HUES64 (cell line): ENCODE measurements at regions not wholly inside any gene's neighbourhood (a gene's known extent, or its start where the extent isn't known, plus 50 kb on each side); places are given as distances from the start of the nearest gene placed in this dataset.

Experiments
- H3K27ac ChIP-seq: 2 replicates; pipeline ENCODE4 v1.7.0; 2013; ENCODE audit warnings: low read depth, low read length, inconsistent platforms
- H3K27me3 ChIP-seq: 2 replicates; pipeline ENCODE4 v1.6.1; 2013; ENCODE audit warnings: mild to moderate bottlenecking, low read length; ENCODE audit not compliant: insufficient read depth
- H3K36me3 ChIP-seq: 2 replicates; pipeline ENCODE4 v1.6.1; 2013; ENCODE audit warnings: mild to moderate bottlenecking, low read length; ENCODE audit not compliant: insufficient read depth
- H3K4me1 ChIP-seq: 2 replicates; pipeline ENCODE4 v1.6.1; 2013; ENCODE audit warnings: mild to moderate bottlenecking, low read length, moderate library complexity; ENCODE audit not compliant: insufficient read depth
- H3K4me3 ChIP-seq: 2 replicates; pipeline ENCODE4 v1.5.1; 2013; ENCODE audit warnings: mild to moderate bottlenecking, low read length, moderate library complexity
- H3K9ac ChIP-seq: 2 replicates; pipeline ENCODE4 v1.6.1; 2013; ENCODE audit warnings: mild to moderate bottlenecking, low read depth, low read length
- H3K9me3 ChIP-seq: 2 replicates; pipeline ENCODE4 v1.6.1; 2013; ENCODE audit warnings: low read depth, low read length; ENCODE audit not compliant: insufficient read depth
- WGBS: fragments of 150-250, 120-280 bp; methylation state at CpG from one replicate; pipeline ENCODE4 v1.1.7; 2013; ENCODE audit warnings: missing lambda C conversion rate; 5-methylcytosine and 5-hydroxymethylcytosine counted together

DNA sequence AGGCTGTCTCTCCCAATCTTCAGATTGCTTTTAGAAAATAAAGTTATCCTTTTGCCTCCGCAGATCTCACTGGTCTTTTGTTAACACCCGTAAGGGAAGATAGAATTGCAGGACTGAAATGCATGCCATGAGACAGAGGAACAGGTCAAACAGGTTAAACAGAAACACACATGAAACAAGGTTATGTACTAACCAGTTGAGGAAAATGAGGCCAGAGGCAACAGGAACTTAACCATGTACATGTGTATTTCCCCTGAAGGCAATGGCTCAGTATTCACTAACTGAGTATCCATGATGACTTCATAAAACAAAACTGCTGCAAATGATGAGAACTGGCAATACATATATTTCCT is 169.1 kb upstream of the NSMCE3 start:
- 70% methylated on average over 2 of the region's 2 CpGs for WGBS
- Histone ChIP-seq H3K27ac (no peak overlapping the region), H3K9me3 (no peaks in the 10 kb centered on the region), H3K27me3 (no peaks in the 10 kb centered on the region), H3K36me3 (no peaks in the 10 kb centered on the region), H3K4me3 (no peak overlapping the region), H3K4me1 (0 out of 2 replicates have a peak, but pooled peaks cover 8% of the 10 kb centered on the region), H3K9ac (no peak overlapping the region)

DNA sequence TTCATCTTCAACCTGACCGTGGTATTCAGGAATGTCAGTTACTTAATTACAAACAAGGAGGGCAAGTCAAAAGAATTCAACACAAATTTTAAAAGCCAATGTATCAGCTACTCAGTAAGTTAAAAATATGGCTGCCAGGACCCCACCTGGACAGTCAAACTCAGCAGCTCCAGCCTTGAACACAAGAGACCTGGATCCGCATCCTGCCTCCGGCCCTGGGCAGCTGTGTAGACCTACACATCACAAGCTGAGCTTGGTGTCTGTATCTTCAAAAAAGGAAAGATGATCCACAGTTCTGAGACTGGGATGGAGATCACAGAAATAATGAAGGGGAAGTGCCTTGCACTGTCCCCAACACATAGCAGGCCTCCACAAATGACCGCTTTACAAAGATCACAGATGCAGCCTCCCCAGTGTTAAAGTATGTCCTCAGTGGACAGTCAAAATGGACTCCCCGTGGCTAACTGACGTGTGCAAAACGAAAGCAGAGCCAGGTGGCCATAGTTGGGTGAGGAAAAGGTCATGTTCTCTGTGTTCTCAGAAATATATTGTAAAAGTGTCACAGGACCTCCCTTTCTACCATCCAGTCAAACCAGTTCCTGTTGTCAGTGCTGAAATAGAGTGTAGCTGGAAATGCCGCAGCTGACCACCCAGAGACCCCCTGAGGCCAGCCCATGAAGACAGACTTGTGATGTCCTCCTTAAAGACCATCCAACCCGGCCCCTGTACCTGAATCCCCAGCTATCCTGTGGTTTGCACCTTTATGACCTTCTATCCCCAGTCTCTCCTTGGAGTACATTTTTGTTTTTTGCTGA is 168.5 kb upstream of the NSMCE3 start:
- Histone ChIP-seq H3K9ac (no peak overlapping the region), H3K4me1 (0 out of 2 replicates have a peak, but pooled peaks cover 8% of the 10 kb centered on the region), H3K27me3 (no peaks in the 10 kb centered on the region), H3K36me3 (no peaks in the 10 kb centered on the region), H3K27ac (no peak overlapping the region), H3K9me3 (no peaks in the 10 kb centered on the region), H3K4me3 (no peak overlapping the region)
- 85% methylated on average over 9 of the region's 9 CpGs for WGBS

DNA sequence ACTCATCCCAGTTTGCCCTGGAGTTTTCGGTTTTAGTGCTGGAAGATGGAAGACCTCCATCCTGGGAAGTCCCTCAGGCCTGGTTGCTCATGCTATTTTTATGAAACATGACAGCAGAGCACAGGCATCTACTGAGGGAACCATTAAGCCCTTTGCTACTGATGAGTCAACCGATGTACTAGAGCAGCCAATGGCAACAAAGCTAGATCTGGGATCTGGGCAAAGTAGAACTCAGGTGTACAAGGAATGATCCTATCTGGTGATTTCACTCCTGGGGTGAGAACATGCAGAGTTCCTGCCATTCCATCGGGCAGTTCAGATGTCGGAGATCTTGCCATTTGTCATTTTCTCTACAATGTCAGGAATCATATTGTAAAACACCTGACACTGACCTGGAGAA is 166.2 kb upstream of the NSMCE3 start:
- Histone ChIP-seq H3K9me3 (no peaks in the 10 kb centered on the region), H3K4me3 (no peak overlapping the region), H3K4me1 (0 out of 2 replicates have a peak, but pooled peaks cover 8% of the 10 kb centered on the region), H3K27ac (no peak overlapping the region), H3K9ac (no peak overlapping the region), H3K36me3 (no peaks in the 10 kb centered on the region), H3K27me3 (no peaks in the 10 kb centered on the region)
- 92% methylated on average over 4 of the region's 4 CpGs for WGBS

DNA sequence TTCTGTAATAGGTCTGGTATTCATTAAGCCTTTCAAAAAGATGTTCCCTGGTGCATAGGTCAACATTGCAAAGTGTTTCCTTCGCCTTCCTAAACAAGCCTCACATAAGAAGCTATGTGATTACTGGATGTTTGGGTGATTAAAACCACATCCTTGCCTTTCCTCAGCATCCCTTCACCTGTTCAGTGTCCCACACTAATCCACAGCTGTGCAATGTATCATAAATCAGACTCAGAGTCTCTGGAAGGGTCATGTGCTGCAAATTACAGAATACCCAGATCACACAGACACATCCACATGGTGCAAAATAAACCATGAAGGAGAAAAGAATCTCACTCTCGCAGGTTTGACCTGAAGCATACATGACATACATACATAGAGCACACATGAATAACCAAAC is 164.7 kb upstream of the NSMCE3 start:
- no peak overlapping the region for H3K27ac ChIP-seq
- no peak overlapping the region for H3K4me3 ChIP-seq
- no peaks in the 10 kb centered on the region for H3K27me3 ChIP-seq
- 95% methylated on average over 1 of the region's 2 CpGs for WGBS
- no peaks in the 10 kb centered on the region for H3K9me3 ChIP-seq
- H3K36me3 ChIP-seq: no peaks in the 10 kb centered on the region
- H3K9ac ChIP-seq: no peak overlapping the region
- 0 out of 2 replicates have a peak, but pooled peaks cover 8% of the 10 kb centered on the region for H3K4me1 ChIP-seq

DNA sequence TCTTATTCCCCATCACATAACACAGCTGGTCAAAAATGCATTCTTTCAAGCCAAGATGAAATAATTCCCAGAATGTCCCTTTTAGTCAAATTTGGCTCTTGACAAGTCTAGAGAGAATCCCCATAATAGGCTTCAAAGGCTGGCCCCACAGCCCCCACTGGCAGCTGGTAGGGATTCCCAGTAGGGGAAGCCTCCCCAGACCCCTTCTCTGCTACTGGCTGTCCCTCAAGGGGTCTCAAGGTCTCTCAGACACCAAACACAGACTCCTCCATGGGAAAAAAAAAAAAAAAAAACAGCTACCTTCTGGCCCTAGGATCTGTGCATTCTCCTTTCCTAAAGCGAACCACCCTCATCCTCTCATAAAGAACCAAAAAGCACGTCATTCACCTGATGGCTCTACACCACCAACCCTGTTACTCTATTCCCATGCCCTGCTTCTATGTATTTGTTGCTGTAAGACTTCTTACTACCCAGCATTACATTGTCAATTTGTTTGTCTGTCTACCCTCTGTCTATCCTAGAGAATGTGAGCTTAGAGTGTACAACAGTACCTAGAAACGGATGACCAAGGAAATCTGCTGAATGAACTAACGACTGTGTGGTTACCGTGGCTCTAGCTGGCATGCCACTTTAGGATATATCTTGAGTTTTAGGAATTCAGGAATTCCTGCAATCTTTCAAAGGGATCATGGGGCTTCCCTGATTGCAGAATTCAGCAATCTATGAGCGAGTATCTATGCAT is 164.1 kb upstream of the NSMCE3 start:
- Histone ChIP-seq H3K4me3 (no peak overlapping the region), H3K9ac (no peak overlapping the region), H3K27ac (no peak overlapping the region), H3K4me1 (0 out of 2 replicates have a peak, but pooled peaks cover 8% of the 10 kb centered on the region), H3K27me3 (no peaks in the 10 kb centered on the region), H3K36me3 (no peaks in the 10 kb centered on the region), H3K9me3 (no peaks in the 10 kb centered on the region)
- WGBS: 87% methylated on average over 6 of the region's 6 CpGs

DNA sequence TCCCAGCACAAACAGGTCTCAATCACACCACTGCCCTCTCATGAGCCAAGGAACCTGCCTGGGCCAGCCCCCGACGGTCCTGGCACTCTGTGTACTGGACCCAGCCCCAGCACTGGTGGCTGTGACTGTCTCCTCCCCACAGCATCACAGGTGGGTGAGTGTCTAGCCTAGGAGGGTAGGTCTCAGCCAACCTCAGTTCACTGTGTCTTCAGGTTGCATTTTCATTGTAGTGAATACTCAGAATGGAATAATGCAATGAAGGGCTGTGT is 163.4 kb upstream of the NSMCE3 start:
- Histone ChIP-seq H3K36me3 (no peaks in the 10 kb centered on the region), H3K4me1 (0 out of 2 replicates have a peak, but pooled peaks cover 8% of the 10 kb centered on the region), H3K27me3 (no peaks in the 10 kb centered on the region), H3K9me3 (no peaks in the 10 kb centered on the region), H3K9ac (no peak overlapping the region), H3K27ac (no peak overlapping the region), H3K4me3 (no peak overlapping the region)
- WGBS: 84% methylated on average over 2 of the region's 2 CpGs

DNA sequence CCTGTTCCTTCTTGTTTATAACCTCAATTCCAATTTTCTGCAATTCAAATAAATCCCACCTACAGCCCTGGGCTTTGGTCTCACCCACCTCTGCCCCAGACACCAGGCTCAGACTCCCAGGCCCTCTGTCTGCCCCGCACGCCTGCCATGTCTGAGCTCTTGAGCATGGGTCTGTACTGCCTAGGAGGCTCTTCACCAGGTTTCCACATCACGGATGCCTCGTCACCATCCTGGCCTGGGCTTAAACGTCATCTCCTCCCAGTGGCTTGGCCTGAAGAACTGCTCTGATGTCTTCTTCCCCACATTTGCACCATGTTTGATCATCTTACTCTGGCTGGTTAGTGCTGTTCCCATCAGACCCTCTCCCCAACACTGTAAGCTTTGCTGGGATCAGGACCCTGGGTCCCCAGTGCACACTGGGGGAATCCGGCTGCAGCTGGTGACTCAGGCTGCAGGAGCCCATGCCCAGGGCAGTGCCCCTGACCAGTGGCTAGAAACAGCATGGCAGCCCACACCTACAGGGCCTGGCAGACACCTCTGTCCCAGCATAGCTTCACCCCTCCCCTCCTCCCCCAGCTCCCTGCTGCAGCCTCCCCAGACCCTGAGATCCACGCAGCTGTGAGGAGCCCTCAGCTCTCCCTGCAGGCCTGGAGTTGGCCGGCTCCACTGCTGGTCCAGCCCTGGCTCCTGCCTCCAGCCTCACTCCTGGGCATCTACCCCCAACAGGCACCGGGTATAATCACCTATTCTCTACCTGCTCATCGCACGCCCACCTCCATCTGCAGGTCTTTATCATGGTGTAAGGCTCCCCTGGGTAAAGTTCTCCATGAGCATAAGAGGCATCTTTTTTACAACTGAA is 162.8 kb upstream of the NSMCE3 start:
- 0 out of 2 replicates have a peak, but pooled peaks cover 8% of the 10 kb centered on the region for H3K4me1 ChIP-seq
- no peaks in the 10 kb centered on the region for H3K36me3 ChIP-seq
- H3K27ac ChIP-seq: no peak overlapping the region
- 89% methylated on average over 11 of the region's 11 CpGs for whole genome bisulfite sequencing
- H3K9me3 ChIP-seq: no peaks in the 10 kb centered on the region
- H3K4me3 ChIP-seq: no peak overlapping the region
- no peaks in the 10 kb centered on the region for H3K27me3 ChIP-seq
- no peak overlapping the region for H3K9ac ChIP-seq

DNA sequence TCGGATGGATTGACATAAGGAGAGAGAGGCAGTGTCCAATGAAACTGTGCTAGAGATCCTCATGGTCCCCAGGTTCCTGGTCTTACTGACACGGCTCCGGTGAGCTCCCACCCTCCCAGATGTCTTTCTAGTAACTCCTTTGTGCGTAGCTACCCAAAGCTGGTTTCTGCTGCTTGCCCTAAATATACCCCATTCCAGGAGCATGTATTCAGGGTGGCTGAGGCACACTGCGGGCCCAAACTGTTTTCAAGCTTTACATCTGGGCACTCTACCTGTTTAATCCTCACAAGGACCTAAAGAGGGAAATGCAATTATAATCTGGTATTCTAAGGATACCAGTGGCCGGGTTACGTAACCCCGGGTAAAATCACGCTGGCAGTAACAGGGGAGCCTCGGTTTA is 161.2 kb upstream of the NSMCE3 start:
- 0 out of 2 replicates have a peak, but pooled peaks cover 8% of the 10 kb centered on the region for H3K4me1 ChIP-seq
- no peaks in the 10 kb centered on the region for H3K27me3 ChIP-seq
- no peak overlapping the region for H3K4me3 ChIP-seq
- no peak overlapping the region for H3K27ac ChIP-seq
- no peaks in the 10 kb centered on the region for H3K9me3 ChIP-seq
- 96% methylated on average over 10 of the region's 10 CpGs for WGBS
- no peak overlapping the region for H3K9ac ChIP-seq
- H3K36me3 ChIP-seq: no peaks in the 10 kb centered on the region

DNA sequence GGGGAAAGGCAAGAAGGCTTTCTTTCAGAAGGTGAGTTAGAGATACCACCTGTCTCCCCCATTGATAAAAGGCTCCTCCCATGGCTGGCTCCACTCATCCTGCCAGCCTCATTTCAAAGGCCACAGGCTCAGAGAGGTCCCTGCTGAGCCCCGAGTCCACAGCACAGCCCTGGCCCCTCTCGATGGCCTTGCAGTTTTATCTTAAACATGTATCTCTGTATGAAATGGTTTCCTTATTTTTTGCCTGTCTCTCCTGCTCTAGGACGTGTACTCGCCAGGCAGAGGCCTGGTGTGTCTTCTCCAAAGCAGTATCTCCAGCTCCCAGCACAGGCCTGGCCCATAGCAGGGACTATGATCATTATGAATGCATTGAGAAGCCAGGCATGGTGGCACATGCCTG is 160.5 kb upstream of the NSMCE3 start:
- H3K27ac ChIP-seq: no peak overlapping the region
- no peak overlapping the region for H3K4me3 ChIP-seq
- H3K4me1 ChIP-seq: 0 out of 2 replicates have a peak, but pooled peaks cover 8% of the 10 kb centered on the region
- no peak overlapping the region for H3K9ac ChIP-seq
- 90% methylated on average over 4 of the region's 4 CpGs for WGBS
- no peaks in the 10 kb centered on the region for H3K27me3 ChIP-seq
- no peaks in the 10 kb centered on the region for H3K9me3 ChIP-seq
- no peaks in the 10 kb centered on the region for H3K36me3 ChIP-seq

DNA sequence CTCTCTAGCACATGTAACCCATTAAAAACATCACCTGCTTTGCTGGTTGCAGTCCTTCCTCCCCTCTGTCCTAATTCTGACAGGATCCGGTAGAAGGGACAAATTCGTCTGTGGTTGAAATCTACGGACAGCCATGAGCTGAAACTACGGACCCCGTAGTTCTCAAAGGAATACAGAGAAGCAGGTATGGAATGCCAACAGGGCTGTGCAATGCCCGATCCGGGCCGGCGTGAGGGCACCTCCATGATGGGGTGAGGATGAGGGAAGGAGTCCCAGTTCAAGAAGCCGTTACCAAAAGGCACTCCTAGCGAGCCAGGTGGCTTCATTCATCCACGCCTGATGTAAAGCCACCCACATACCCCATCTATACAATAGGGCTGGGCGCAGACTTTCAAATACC is 160.0 kb upstream of the NSMCE3 start:
- Histone ChIP-seq H3K4me3 (no peak overlapping the region), H3K27me3 (no peaks in the 10 kb centered on the region)
- 91% methylated on average over 13 of the region's 13 CpGs for WGBS

More for the DNA sequence above, 160.0 kb upstream of the NSMCE3 start:
- Histone ChIP-seq H3K4me1 (0 out of 2 replicates have a peak, but pooled peaks cover 8% of the 10 kb centered on the region), H3K9ac (no peak overlapping the region), H3K36me3 (no peaks in the 10 kb centered on the region), H3K9me3 (no peaks in the 10 kb centered on the region; the same call in 1 of the 2 replicates), H3K27ac (no peak overlapping the region)
